T-cell (primary cell): ENCODE measurements at regions not wholly inside any gene's neighbourhood (a gene's known extent, or its start where the extent isn't known, plus 50 kb on each side); places are given as distances from the start of the nearest gene placed in this dataset.
"Not testable (repeated sequence)": the region's sequence is repeated elsewhere in the genome, so short reads cannot be mapped to it uniquely, and the experiment has no call there.

Experiments used
- ATAC-seq, 4 experiments: fragments of 200-7000 bp in 3 of 4; fragments of 150-1000 bp in 1 of 4; cut with Tn5 transposase; replicated peaks in 1 of 4; 1 replicate in 3 of 4; 2 replicates in 1 of 4; pipeline ENCODE4 v1.10.0; 2021; ENCODE audit warnings: moderate library complexity in 3 of 4, mild to moderate bottlenecking in 2 of 4, moderate number of reproducible peaks in 1 of 4
- CTCF ChIA-PET, 2 donors: fragments of 300-600 bp; sonication (Branson Sonifier 250); formaldehyde crosslinking; loops; one replicate each; lab custom pipeline; 2022; ENCODE audit warnings: antibody characterized with exemption in 2 of 2; lab: Charles Lee
- POLR2A ChIA-PET, 2 donors: fragments of 300-600 bp; sonication (Branson Sonifier 250); formaldehyde crosslinking; loops; one replicate each; lab custom pipeline; 2022; ENCODE audit warnings: antibody characterized with exemption in 2 of 2; lab: Charles Lee
- DNase-seq, 35 experiments: peaks; one replicate each; pipeline versions ENCODE4 v3.0.0 to v3.0.0-alpha.2; 2013 to 2023
- H3K27ac ChIP-seq: one replicate; pipeline ENCODE4 v1.5.1; 2013; ENCODE audit warnings: low read length
- H3K27me3 ChIP-seq, 2 experiments: replicated peaks in 1 of 2; 1 replicate in 1 of 2; 2 replicates in 1 of 2; pipeline versions ENCODE4 v1.6.1 to v1.7.0; 2013; ENCODE audit warnings: low read length in 1 of 2, mixed read lengths in 1 of 2; ENCODE audit not compliant: control insufficient read depth in 2 of 2, insufficient read depth in 2 of 2; ENCODE audit errors: extremely low read depth in 1 of 2
- H3K36me3 ChIP-seq, 2 donors: 1 replicate in 1 of 2; 2 replicates in 1 of 2; pipeline versions ENCODE4 v1.6.1 to v1.7.0; 2013; ENCODE audit warnings: low read length in 1 of 2; ENCODE audit not compliant: control insufficient read depth in 2 of 2, insufficient read depth in 1 of 2; ENCODE audit errors: extremely low read depth in 1 of 2
- H3K4me1 ChIP-seq, 2 experiments: 1 replicate in 1 of 2; 2 replicates in 1 of 2; pipeline versions ENCODE4 v1.6.1 to v1.7.0; 2013; ENCODE audit warnings: low read length in 2 of 2, mixed read lengths in 1 of 2; ENCODE audit not compliant: insufficient read depth in 2 of 2, control insufficient read depth in 1 of 2; ENCODE audit errors: extremely low read depth in 1 of 2
- H3K4me3 ChIP-seq, 2 donors: 1 replicate in 1 of 2; 2 replicates in 1 of 2; pipeline versions ENCODE4 v1.5.1 to v1.7.0; 2013; ENCODE audit warnings: mild to moderate bottlenecking in 2 of 2, low read length in 1 of 2, moderate library complexity in 1 of 2; ENCODE audit not compliant: control insufficient read depth in 1 of 2; ENCODE audit errors: extremely low read depth in 1 of 2
- H3K9me3 ChIP-seq: 2 replicates; pipeline ENCODE4 v1.7.0; 2013
- H3K27ac Mint-ChIP-seq, 2 donors: one replicate each; pipeline ENCODE4 v1.8.0; 2020 to 2021; ENCODE audit warnings: mild to moderate bottlenecking in 2 of 2, mixed read lengths in 2 of 2
- H3K27me3 Mint-ChIP-seq, 2 donors: one replicate each; pipeline ENCODE4 v1.8.0; 2021 to 2022; ENCODE audit warnings: mixed read lengths in 2 of 2
- H3K36me3 Mint-ChIP-seq: one replicate; pipeline ENCODE4 v1.8.0; 2021; ENCODE audit warnings: mixed read lengths
- H3K4me1 Mint-ChIP-seq, 3 donors: one replicate each; pipeline ENCODE4 v1.8.0; 2020 to 2022; ENCODE audit warnings: mixed read lengths in 3 of 3, mild to moderate bottlenecking in 1 of 3
- H3K4me3 Mint-ChIP-seq, 3 donors: one replicate each; pipeline ENCODE4 v1.8.0; 2020 to 2022; ENCODE audit warnings: mild to moderate bottlenecking in 3 of 3, mixed read lengths in 3 of 3, moderate library complexity in 3 of 3
- H3K9me3 Mint-ChIP-seq, 3 donors: one replicate each; pipeline ENCODE4 v1.8.0; 2020 to 2022; ENCODE audit warnings: mixed read lengths in 3 of 3
- WGBS: methylation state at CpG from one replicate; pipeline ENCODE4 v1.1.5; 2013; ENCODE audit warnings: missing lambda C conversion rate; ENCODE audit not compliant: insufficient coverage; 5-methylcytosine and 5-hydroxymethylcytosine counted together

DNA sequence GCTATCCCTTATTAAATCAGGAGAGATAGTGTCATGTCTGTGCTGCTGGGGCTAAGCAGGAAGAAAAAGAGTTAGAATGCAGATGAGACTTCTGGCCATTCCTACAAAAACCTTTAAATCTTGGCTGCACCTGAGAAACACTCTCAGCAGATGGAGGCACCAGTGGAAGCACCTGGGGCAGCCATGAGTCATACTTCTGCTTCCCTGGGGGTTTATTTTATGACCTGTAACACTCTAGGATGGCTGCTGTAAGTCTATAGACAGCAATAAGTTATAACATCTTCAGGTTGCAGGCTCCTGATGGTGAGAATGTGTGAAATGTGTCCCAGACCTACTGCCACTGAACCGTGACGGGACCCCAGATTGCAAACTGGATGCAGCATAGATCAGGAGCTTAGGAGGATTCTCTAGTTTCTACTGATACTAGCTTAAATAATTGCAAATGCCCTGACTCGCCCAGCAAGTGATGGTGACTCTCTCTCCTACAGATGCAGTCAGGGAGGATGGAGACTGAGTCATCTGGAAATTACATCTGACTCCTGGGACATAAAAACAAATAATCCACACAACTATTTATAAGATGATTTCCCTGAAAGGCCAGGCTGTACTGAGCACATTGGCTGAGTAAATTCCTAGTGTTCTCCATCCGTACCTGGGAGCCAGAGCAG is 479.2 kb downstream of the RPIA start:
- H3K36me3 ChIP-seq, result not testable (repeated sequence)

GRCh38 chr2:89171174-89171519 is 479.7 kb downstream of the RPIA start:
- H3K4me1 Mint-ChIP-seq, H3K9me3 ChIP-seq, CTCF ChIA-PET, H3K4me1 ChIP-seq, H3K9me3 Mint-ChIP-seq, ATAC-seq, H3K27me3 ChIP-seq, H3K27ac Mint-ChIP-seq, H3K4me3 ChIP-seq, H3K4me3 Mint-ChIP-seq, POLR2A ChIA-PET, DNase-seq, H3K27ac ChIP-seq, H3K36me3 ChIP-seq, H3K36me3 Mint-ChIP-seq, H3K27me3 Mint-ChIP-seq: not testable (repeated sequence)
- no CpG with 5 or more reads among the region's 1 CpG for WGBS

More for the DNA sequence above, 479.2 kb downstream of the RPIA start:
- no CpG with 5 or more reads among the region's 4 CpGs for WGBS
- H3K4me3 Mint-ChIP-seq, H3K27me3 ChIP-seq, H3K27ac ChIP-seq, H3K36me3 Mint-ChIP-seq, H3K27ac Mint-ChIP-seq, DNase-seq, CTCF ChIA-PET, H3K4me1 Mint-ChIP-seq, H3K9me3 ChIP-seq, POLR2A ChIA-PET, H3K9me3 Mint-ChIP-seq, H3K4me1 ChIP-seq, ATAC-seq, H3K27me3 Mint-ChIP-seq, H3K4me3 ChIP-seq: not testable (repeated sequence)

DNA sequence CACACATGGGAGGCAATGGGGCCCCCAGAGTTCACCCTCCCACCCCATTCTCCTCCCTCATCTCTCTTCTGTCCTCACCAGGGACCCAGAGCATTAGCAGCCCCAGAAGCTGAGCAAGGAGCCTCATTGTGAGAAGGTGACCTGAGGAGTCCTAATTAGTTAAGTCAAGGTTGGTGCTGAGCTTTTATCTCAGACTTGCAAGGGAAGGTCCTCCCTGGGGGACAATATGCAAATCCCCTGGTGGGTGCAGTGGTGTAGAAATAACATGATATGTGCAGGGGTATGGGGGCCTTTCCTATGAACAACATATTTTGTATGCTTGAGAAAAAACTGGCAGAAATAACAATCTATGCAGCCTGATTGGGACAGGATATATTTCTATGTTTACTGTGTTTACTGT is 485.5 kb downstream of the RPIA start:
- H3K36me3 ChIP-seq, ATAC-seq, H3K27ac ChIP-seq, H3K9me3 Mint-ChIP-seq, CTCF ChIA-PET, H3K27me3 Mint-ChIP-seq, H3K4me3 ChIP-seq, H3K4me1 ChIP-seq, H3K9me3 ChIP-seq, H3K4me1 Mint-ChIP-seq, H3K27ac Mint-ChIP-seq, H3K36me3 Mint-ChIP-seq, H3K4me3 Mint-ChIP-seq, DNase-seq, H3K27me3 ChIP-seq, POLR2A ChIA-PET: not testable (repeated sequence)

DNA sequence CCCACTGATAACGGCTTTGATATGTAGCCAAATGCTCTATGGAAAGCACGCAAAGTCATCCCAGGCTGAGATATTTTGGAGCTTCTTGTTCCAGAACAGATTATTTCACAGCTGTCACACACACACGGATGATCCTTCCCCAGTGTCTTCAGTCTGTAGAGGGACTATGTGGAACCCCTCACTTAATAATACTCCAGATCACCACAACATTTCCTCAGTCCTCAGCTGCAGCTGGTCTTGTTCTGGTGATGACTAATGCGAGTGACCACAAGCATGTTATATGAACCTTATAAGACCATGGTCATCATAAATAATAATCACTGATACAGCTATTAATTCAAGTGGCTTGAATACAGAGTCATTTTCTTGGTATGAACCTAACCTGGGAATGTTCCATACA is 490.7 kb downstream of the RPIA start:
- H3K9me3 ChIP-seq, H3K27me3 Mint-ChIP-seq, H3K4me3 Mint-ChIP-seq, CTCF ChIA-PET, H3K4me3 ChIP-seq, H3K27ac ChIP-seq, H3K36me3 ChIP-seq, H3K4me1 Mint-ChIP-seq, H3K36me3 Mint-ChIP-seq, H3K27me3 ChIP-seq, POLR2A ChIA-PET, H3K27ac Mint-ChIP-seq, H3K4me1 ChIP-seq, ATAC-seq, H3K9me3 Mint-ChIP-seq, DNase-seq: not testable (repeated sequence)
- WGBS, result no CpG with 5 or more reads among the region's 4 CpGs

DNA sequence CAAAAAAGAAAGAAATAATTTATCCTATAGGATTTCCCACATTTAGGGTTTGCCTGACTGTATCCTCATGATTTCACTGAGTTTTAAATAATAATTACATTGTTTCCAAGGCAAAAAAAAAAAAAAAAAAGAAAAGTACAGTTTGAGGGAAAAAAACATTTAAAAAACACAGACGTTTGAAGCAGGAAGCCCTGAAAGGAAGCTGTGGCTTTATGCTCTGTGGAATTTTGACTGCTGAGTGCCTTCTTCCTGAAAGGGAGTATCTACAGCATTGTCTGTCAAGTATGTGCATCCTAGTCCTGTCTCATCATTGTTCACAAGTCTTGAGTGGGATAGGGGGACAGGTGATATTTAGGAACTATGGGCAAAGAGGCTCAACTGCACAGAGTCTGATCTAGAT is 493.3 kb downstream of the RPIA start:
- H3K9me3 Mint-ChIP-seq, ATAC-seq, H3K4me3 ChIP-seq, H3K27ac ChIP-seq, H3K27me3 Mint-ChIP-seq, DNase-seq, H3K4me3 Mint-ChIP-seq, H3K36me3 ChIP-seq, H3K36me3 Mint-ChIP-seq, H3K4me1 Mint-ChIP-seq, H3K9me3 ChIP-seq, H3K27ac Mint-ChIP-seq, H3K4me1 ChIP-seq, CTCF ChIA-PET, POLR2A ChIA-PET, H3K27me3 ChIP-seq: not testable (repeated sequence)
- no CpG with 5 or more reads among the region's 1 CpG for WGBS

GRCh38 chr2:89195636-89196251 is 504.3 kb downstream of the RPIA start:
- not testable (repeated sequence) for H3K27me3 Mint-ChIP-seq
- WGBS, result 73% methylated on average over 2 of the region's 4 CpGs

GRCh38 chr2:89196719-89197118 is 505.2 kb downstream of the RPIA start:
- DNase-seq, H3K27ac Mint-ChIP-seq, H3K4me3 ChIP-seq, H3K9me3 ChIP-seq, H3K27ac ChIP-seq, H3K4me3 Mint-ChIP-seq, POLR2A ChIA-PET, H3K36me3 Mint-ChIP-seq, H3K27me3 Mint-ChIP-seq, H3K4me1 Mint-ChIP-seq, H3K9me3 Mint-ChIP-seq, CTCF ChIA-PET, H3K27me3 ChIP-seq, ATAC-seq, H3K36me3 ChIP-seq, H3K4me1 ChIP-seq: not testable (repeated sequence)
- no CpG with 5 or more reads among the region's 3 CpGs for WGBS

More at GRCh38 chr2:89195636-89196251, 504.3 kb downstream of the RPIA start:
- H3K9me3 ChIP-seq, H3K27ac Mint-ChIP-seq, H3K4me3 ChIP-seq, DNase-seq, H3K27ac ChIP-seq, ATAC-seq, H3K36me3 ChIP-seq, CTCF ChIA-PET, H3K4me1 Mint-ChIP-seq, H3K36me3 Mint-ChIP-seq, H3K27me3 ChIP-seq, POLR2A ChIA-PET, H3K9me3 Mint-ChIP-seq, H3K4me3 Mint-ChIP-seq, H3K4me1 ChIP-seq: not testable (repeated sequence)
